Endothelial cell of umbilical vein (primary cell): ENCODE measurements at regions not wholly inside any gene's neighbourhood (a gene's known extent, or its start where the extent isn't known, plus 50 kb on each side); places are given as distances from the start of the nearest gene placed in this dataset.

ENCODE experiments used
- BruUV-seq: library from RNA; stranded (reverse); fragments of 400-500 nt; replicated peaks from 2 replicates; lab custom pipeline; 2021; lab: Mats Ljungman, UMichigan
- CTCF ChIA-PET: fragments of 300-600, 350-600 bp; sonication (Branson Sonifier 250); formaldehyde crosslinking; loops from one replicate; lab custom pipeline; 2021; ENCODE audit warnings: antibody characterized with exemption, inconsistent platforms; lab: Charles Lee
- POLR2A ChIA-PET: fragments of 300-600, 350-600 bp; sonication (Branson Sonifier 250); formaldehyde crosslinking; loops from one replicate; lab custom pipeline; 2021; ENCODE audit warnings: antibody characterized with exemption, inconsistent platforms; lab: Charles Lee
- DNase-seq: peaks from one replicate; pipeline ENCODE4 v3.0.0-alpha.2; 2011; ENCODE audit warnings: low read depth, low spot score
- FAIRE-seq: peaks from 2 replicates; lab custom pipeline; 2011; peaks lifted over from hg19 to GRCh38; lab: Jason Lieb, UNC
- H2AFZ ChIP-seq: 2 replicates; pipeline ENCODE4 v1.6.0; 2012; ENCODE audit warnings: low read depth, low read length, control low read depth, inconsistent platforms
- H3K27ac ChIP-seq: 2 replicates; pipeline ENCODE4 v1.5.1; 2011; ENCODE audit warnings: low read depth, mild to moderate bottlenecking, control low read depth, low read length, moderate library complexity; ENCODE audit not compliant: insufficient read depth
- H3K27me3 ChIP-seq, 2 experiments: 2 replicates each; pipeline versions ENCODE4 v1.6.0 to v1.6.1; 2011; ENCODE audit warnings: low read length in 2 of 2, mixed read lengths in 1 of 2; ENCODE audit not compliant: control insufficient read depth in 2 of 2, insufficient read depth in 2 of 2
- H3K36me3 ChIP-seq, 2 experiments: 2 replicates in 1 of 2; 3 replicates in 1 of 2; pipeline ENCODE4 v1.5.1; 2011; ENCODE audit warnings: low read length in 2 of 2, mild to moderate bottlenecking in 1 of 2, moderate library complexity in 1 of 2; ENCODE audit not compliant: control insufficient read depth in 2 of 2, insufficient read depth in 2 of 2; ENCODE audit errors: extremely low read depth in 1 of 2
- H3K4me1 ChIP-seq: 3 replicates; pipeline ENCODE4 v1.5.1; 2011; ENCODE audit warnings: mild to moderate bottlenecking, low read length; ENCODE audit not compliant: control insufficient read depth, insufficient read depth; ENCODE audit errors: extremely low read depth
- H3K4me2 ChIP-seq: 2 replicates; pipeline ENCODE4 v1.6.1; 2011; ENCODE audit warnings: low read length, control low read depth, mixed read lengths; ENCODE audit not compliant: insufficient read depth
- H3K4me3 ChIP-seq, 3 experiments: fragments of 200-600 bp in 1 of 3; sonication (generic), shearing (Covaris generic) in 1 of 3; replicated peaks in 1 of 3; 2 replicates each; pipeline ENCODE4 v1.5.1; 2011 to 2016; ENCODE audit warnings: control low read depth in 3 of 3, low read length in 3 of 3, mild to moderate bottlenecking in 2 of 3, inconsistent platforms in 1 of 3, low read depth in 1 of 3, moderate library complexity in 1 of 3; ENCODE audit not compliant: insufficient read depth in 1 of 3
- H3K79me2 ChIP-seq: 2 replicates; pipeline ENCODE4 v1.6.0; 2012; ENCODE audit warnings: low read length, inconsistent platforms; ENCODE audit not compliant: control insufficient read depth, insufficient read depth
- H3K9ac ChIP-seq: replicated peaks from 2 replicates; pipeline ENCODE3; 2011; ENCODE audit warnings: low read length, control low read depth; ENCODE audit not compliant: insufficient read depth; ENCODE audit errors: extremely low read depth
- H3K9me1 ChIP-seq: replicated peaks from 3 replicates; pipeline ENCODE4 v1.6.0; 2011; ENCODE audit warnings: mild to moderate bottlenecking, low read length; ENCODE audit not compliant: control insufficient read depth, insufficient read depth; ENCODE audit errors: extremely low read depth
- H3K9me3 ChIP-seq: replicated peaks from 2 replicates; pipeline ENCODE4 v1.5.1; 2012; ENCODE audit warnings: low read length, inconsistent platforms; ENCODE audit not compliant: control insufficient read depth, insufficient read depth
- H4K20me1 ChIP-seq: replicated peaks from 2 replicates; pipeline ENCODE3; 2011; ENCODE audit warnings: mild to moderate bottlenecking, low read length; ENCODE audit not compliant: control insufficient read depth, insufficient read depth; ENCODE audit errors: extremely low read depth
- EZH2 ChIP-seq: IDR thresholded peaks from 2 replicates; pipeline ENCODE4 v1.6.1; 2012; ENCODE audit warnings: borderline replicate concordance, low read depth, mild to moderate bottlenecking, moderate library complexity, low read length, inconsistent platforms; ENCODE audit not compliant: severe bottlenecking
- FOS ChIP-seq: IDR thresholded peaks from 2 replicates; pipeline ENCODE4 v1.6.1; 2011; ENCODE audit warnings: mild to moderate bottlenecking, low read length, moderate library complexity, borderline replicate concordance; ENCODE audit not compliant: insufficient read depth
- GATA2 ChIP-seq: IDR thresholded peaks from 2 replicates; pipeline ENCODE4 v1.7.0; 2011; ENCODE audit warnings: low read depth, mild to moderate bottlenecking, moderate library complexity, mixed read lengths, low read length; ENCODE audit not compliant: insufficient read length, insufficient read depth
- JUN ChIP-seq: IDR thresholded peaks from 2 replicates; pipeline ENCODE4 v1.6.1; 2011; ENCODE audit warnings: borderline replicate concordance, low read depth; ENCODE audit not compliant: insufficient read length, insufficient read depth
- MYC ChIP-seq: IDR thresholded peaks from one replicate; pipeline ENCODE4 v1.6.1; 2011; ENCODE audit warnings: mild to moderate bottlenecking, low read depth, low read length
- POLR2A ChIP-seq: IDR thresholded peaks from 2 replicates; pipeline ENCODE4 v1.6.1; 2012; ENCODE audit warnings: low read depth, mild to moderate bottlenecking, control low read depth, low read length
- POLR2AphosphoS5 ChIP-seq: IDR thresholded peaks from 2 replicates; pipeline ENCODE4 v1.6.1; 2012; ENCODE audit warnings: low read depth, mild to moderate bottlenecking, control low read depth, low read length, moderate library complexity; ENCODE audit not compliant: insufficient read depth
- dilution Hi-C: fragments of 300-500 bp; cut with MboI; formaldehyde crosslinking; loops from one replicate; pipeline ENCODE4 v1.15.0; 2019; ENCODE audit warnings: low sequenced_read_pairs; ENCODE audit not compliant: extremely low pct_ligation_motif_present
- intact Hi-C: fragments of 100-400 bp; cut with micrococcal nuclease; formaldehyde crosslinking; loops from one replicate; pipeline ENCODE4 v1.10.0; 2022
- TF ChIP-seq, protein P1 (sequence below), 2 donors: IDR thresholded peaks; 1 replicate in 1 of 2; 2 replicates in 1 of 2; pipeline ENCODE4 v1.5.1; 2011; ENCODE audit warnings: low read length in 2 of 2, mild to moderate bottlenecking in 2 of 2, moderate library complexity in 2 of 2, control low read depth in 1 of 2, inconsistent platforms in 1 of 2, low read depth in 1 of 2; ENCODE audit not compliant: insufficient read depth in 1 of 2; ENCODE audit errors: extremely low read depth in 1 of 2
- TF ChIP-seq, protein P2 (sequence below): IDR thresholded peaks from 2 replicates; pipeline ENCODE4 v1.6.1; 2011; ENCODE audit not compliant: insufficient read depth, insufficient read length

GRCh38 chr10:43775384-43775783, 126.7 kb upstream of the ZNF32 start:
- Histone ChIP-seq H3K9me1 (no peaks in the 10 kb centered on the region), H2AFZ (no peak overlapping the region), H3K9me3 (no peaks in the 10 kb centered on the region), H3K79me2 (no peaks in the 10 kb centered on the region), H3K36me3 (no peaks in the 10 kb centered on the region), H3K4me3 (no peak overlapping the region), H3K27me3 (no peaks in the 10 kb centered on the region), H3K4me2 (no peak overlapping the region), H3K9ac (no peak overlapping the region), H4K20me1 (no peaks in the 10 kb centered on the region), H3K4me1 (peaks cover 11% of the 10 kb centered on the region), H3K27ac (no peak overlapping the region)
- ChIA-PET POLR2A (no interaction called here), CTCF (no interaction called here)
- dilution Hi-C loops = no loop called here
- FAIRE-seq (no peak), DNase-seq (no peak)
- TF ChIP-seq EZH2 (no peak), POLR2A (no peak), MYC (no peak), FOS (no peak), JUN (no peak), GATA2 (no peak), POLR2AphosphoS5 (no peak)
- TF ChIP-seq, protein P1, sequence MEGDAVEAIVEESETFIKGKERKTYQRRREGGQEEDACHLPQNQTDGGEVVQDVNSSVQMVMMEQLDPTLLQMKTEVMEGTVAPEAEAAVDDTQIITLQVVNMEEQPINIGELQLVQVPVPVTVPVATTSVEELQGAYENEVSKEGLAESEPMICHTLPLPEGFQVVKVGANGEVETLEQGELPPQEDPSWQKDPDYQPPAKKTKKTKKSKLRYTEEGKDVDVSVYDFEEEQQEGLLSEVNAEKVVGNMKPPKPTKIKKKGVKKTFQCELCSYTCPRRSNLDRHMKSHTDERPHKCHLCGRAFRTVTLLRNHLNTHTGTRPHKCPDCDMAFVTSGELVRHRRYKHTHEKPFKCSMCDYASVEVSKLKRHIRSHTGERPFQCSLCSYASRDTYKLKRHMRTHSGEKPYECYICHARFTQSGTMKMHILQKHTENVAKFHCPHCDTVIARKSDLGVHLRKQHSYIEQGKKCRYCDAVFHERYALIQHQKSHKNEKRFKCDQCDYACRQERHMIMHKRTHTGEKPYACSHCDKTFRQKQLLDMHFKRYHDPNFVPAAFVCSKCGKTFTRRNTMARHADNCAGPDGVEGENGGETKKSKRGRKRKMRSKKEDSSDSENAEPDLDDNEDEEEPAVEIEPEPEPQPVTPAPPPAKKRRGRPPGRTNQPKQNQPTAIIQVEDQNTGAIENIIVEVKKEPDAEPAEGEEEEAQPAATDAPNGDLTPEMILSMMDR (IDR thresholded peaks at IDR 0.05; ENCODE audit: extremely low read depth in 1 of 2, insufficient read depth in 1 of 2, low read depth in 1 of 2, low read length in 2 of 2) = no peak
- TF ChIP-seq, protein P2, sequence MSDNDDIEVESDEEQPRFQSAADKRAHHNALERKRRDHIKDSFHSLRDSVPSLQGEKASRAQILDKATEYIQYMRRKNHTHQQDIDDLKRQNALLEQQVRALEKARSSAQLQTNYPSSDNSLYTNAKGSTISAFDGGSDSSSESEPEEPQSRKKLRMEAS = no peak
- no TSS peak for BruUV-seq
- intact Hi-C loops = no loop called here
